H9 (cell line): ENCODE measurements at regions not wholly inside any gene's neighbourhood (a gene's known extent, or its start where the extent isn't known, plus 50 kb on each side); places are given as distances from the start of the nearest gene placed in this dataset.

Experiments
- DNase-seq: peaks from one replicate; pipeline ENCODE4 v3.0.0-alpha.2; 2017
- H2AFZ ChIP-seq: one replicate; pipeline ENCODE4 v1.6.1; 2013; ENCODE audit warnings: mild to moderate bottlenecking, low read length, control low read depth, moderate library complexity
- H2AK5ac ChIP-seq: 2 replicates; pipeline ENCODE4 v1.6.1; 2013; ENCODE audit warnings: low read length, control low read depth, mixed read lengths; ENCODE audit not compliant: insufficient read length
- H2BK120ac ChIP-seq: one replicate; pipeline ENCODE4 v1.6.1; 2013; ENCODE audit warnings: low read depth, mild to moderate bottlenecking, low read length, control low read depth, inconsistent platforms; ENCODE audit not compliant: poor library complexity, severe bottlenecking
- H2BK12ac ChIP-seq: 2 replicates; pipeline ENCODE4 v1.6.1; 2013; ENCODE audit warnings: low read length, control low read depth, mixed read lengths, low read depth; ENCODE audit not compliant: insufficient read length
- H2BK15ac ChIP-seq: 2 replicates; pipeline ENCODE4 v1.6.1; 2013; ENCODE audit warnings: low read depth, low read length, control low read depth
- H2BK20ac ChIP-seq: one replicate; pipeline ENCODE4 v1.6.1; 2013; ENCODE audit warnings: low read depth, mild to moderate bottlenecking, low read length, control low read depth, inconsistent platforms; ENCODE audit not compliant: poor library complexity, severe bottlenecking
- H2BK5ac ChIP-seq: 2 replicates; pipeline ENCODE4 v1.6.1; 2013; ENCODE audit warnings: low read length, control low read depth, mixed read lengths; ENCODE audit not compliant: insufficient read length
- H3K14ac ChIP-seq: 2 replicates; pipeline ENCODE4 v1.6.1; 2013; ENCODE audit warnings: low read length, control low read depth; ENCODE audit not compliant: insufficient read depth
- H3K18ac ChIP-seq: 2 replicates; pipeline ENCODE4 v1.6.1; 2013; ENCODE audit warnings: low read depth, mild to moderate bottlenecking, mixed read lengths, low read length, control low read depth; ENCODE audit not compliant: insufficient read length
- H3K23ac ChIP-seq: 2 replicates; pipeline ENCODE4 v1.6.1; 2013; ENCODE audit warnings: low read length, control low read depth, mixed read lengths, low read depth; ENCODE audit not compliant: insufficient read length
- H3K23me2 ChIP-seq: 2 replicates; pipeline ENCODE4 v1.6.1; 2013; ENCODE audit warnings: low read depth, mild to moderate bottlenecking, mixed read lengths, low read length, control low read depth; ENCODE audit not compliant: insufficient read length, poor library complexity, severe bottlenecking
- H3K27ac ChIP-seq: 2 replicates; pipeline ENCODE4 v1.5.1; 2013; ENCODE audit warnings: low read length, control low read depth, mixed read lengths, low read depth; ENCODE audit not compliant: insufficient read length
- H3K27me3 ChIP-seq: 2 replicates; pipeline ENCODE4 v1.6.1; 2013; ENCODE audit warnings: low read length, control low read depth, inconsistent platforms; ENCODE audit not compliant: insufficient read depth
- H3K4ac ChIP-seq: 2 replicates; pipeline ENCODE4 v1.6.1; 2013; ENCODE audit warnings: low read depth, mild to moderate bottlenecking, control low read depth, inconsistent platforms, low read length, moderate library complexity
- H3K4me1 ChIP-seq: 2 replicates; pipeline ENCODE4 v1.6.1; 2013; ENCODE audit warnings: low read length, control low read depth, inconsistent platforms; ENCODE audit not compliant: insufficient read depth
- H3K4me2 ChIP-seq: 2 replicates; pipeline ENCODE4 v1.6.1; 2013; ENCODE audit warnings: low read length, control low read depth, mixed read lengths; ENCODE audit not compliant: insufficient read length, insufficient read depth
- H3K56ac ChIP-seq: 2 replicates; pipeline ENCODE4 v1.6.1; 2013; ENCODE audit warnings: low read depth, mild to moderate bottlenecking, mixed read lengths, low read length, control low read depth; ENCODE audit not compliant: insufficient read length
- H3K79me1 ChIP-seq: 2 replicates; pipeline ENCODE4 v1.6.1; 2013; ENCODE audit warnings: low read depth, mild to moderate bottlenecking, moderate library complexity, low read length, control low read depth, inconsistent platforms; ENCODE audit not compliant: insufficient read depth, poor library complexity, severe bottlenecking
- H3K79me2 ChIP-seq: 2 replicates; pipeline ENCODE4 v1.6.1; 2013; ENCODE audit warnings: low read length, control low read depth, inconsistent platforms; ENCODE audit not compliant: insufficient read depth
- H3K9ac ChIP-seq: 2 replicates; pipeline ENCODE4 v1.6.1; 2013; ENCODE audit warnings: low read length, control low read depth, mixed read lengths; ENCODE audit not compliant: insufficient read length; ENCODE audit errors: extremely low read depth
- H3K9me3 ChIP-seq: one replicate; pipeline ENCODE4 v1.6.1; 2013; ENCODE audit warnings: low read depth, low read length, inconsistent platforms; ENCODE audit not compliant: control insufficient read depth
- H3T11ph ChIP-seq: one replicate; pipeline ENCODE4 v1.6.1; 2013; ENCODE audit warnings: mild to moderate bottlenecking, low read length, control low read depth, inconsistent platforms
- H4K20me1 ChIP-seq: one replicate; pipeline ENCODE4 v1.6.1; 2013; ENCODE audit not compliant: control insufficient read depth, insufficient read length, insufficient read depth
- H4K5ac ChIP-seq: 2 replicates; pipeline ENCODE4 v1.6.1; 2013; ENCODE audit warnings: low read depth, mild to moderate bottlenecking, mixed read lengths, low read length, control low read depth; ENCODE audit not compliant: insufficient read length
- H4K8ac ChIP-seq: replicated peaks from 2 replicates; pipeline ENCODE4 v1.6.1; 2013; ENCODE audit warnings: low read length, control low read depth, mixed read lengths, low read depth; ENCODE audit not compliant: insufficient read length
- H4K91ac ChIP-seq: 2 replicates; pipeline ENCODE4 v1.6.1; 2013; ENCODE audit warnings: low read depth, mild to moderate bottlenecking, moderate library complexity, mixed read lengths, low read length, control low read depth; ENCODE audit not compliant: insufficient read length
- H3K27ac Mint-ChIP-seq, 3 experiments: 2 replicates in 2 of 3; 3 replicates in 1 of 3; pipeline ENCODE4 v1.8.0; 2020 to 2021; ENCODE audit warnings: mixed read lengths in 3 of 3, mild to moderate bottlenecking in 1 of 3, moderate library complexity in 1 of 3
- H3K27me3 Mint-ChIP-seq: 2 replicates; pipeline ENCODE4 v1.8.0; 2021; ENCODE audit warnings: low read depth, mild to moderate bottlenecking, moderate library complexity, mixed read lengths
- H3K36me3 Mint-ChIP-seq, 3 experiments: 2 replicates in 2 of 3; 3 replicates in 1 of 3; pipeline ENCODE4 v1.8.0; 2020 to 2021; ENCODE audit warnings: low read depth in 3 of 3, mixed read lengths in 3 of 3; ENCODE audit not compliant: insufficient read depth in 1 of 3
- H3K4me1 Mint-ChIP-seq, 2 experiments: 2 replicates each; pipeline ENCODE4 v1.8.0; 2020; ENCODE audit warnings: mixed read lengths in 2 of 2
- H3K4me3 Mint-ChIP-seq, 2 experiments: 2 replicates in 1 of 2; 3 replicates in 1 of 2; pipeline ENCODE4 v1.8.0; 2020 to 2021; ENCODE audit warnings: mild to moderate bottlenecking in 2 of 2, mixed read lengths in 2 of 2, moderate library complexity in 1 of 2
- H3K9me3 Mint-ChIP-seq, 2 experiments: 2 replicates in 1 of 2; 3 replicates in 1 of 2; pipeline ENCODE4 v1.8.0; 2020; ENCODE audit warnings: mild to moderate bottlenecking in 2 of 2, mixed read lengths in 2 of 2, moderate library complexity in 1 of 2
- WGBS: extraction: QIAGEN DNeasy Blood & Tissue Kit; methylation state at CpG from one replicate; pipeline ENCODE4 v1.1.7; 2013; ENCODE audit warnings: missing lambda C conversion rate, low lambda C conversion rate, mixed read lengths; ENCODE audit not compliant: insufficient read length; ENCODE audit errors: extremely low coverage; 5-methylcytosine and 5-hydroxymethylcytosine counted together
- TF ChIP-seq, protein P1 (sequence below): fragments of 200-600 bp; sonication (generic); conservative IDR thresholded peaks from 3 replicates; pipeline ENCODE4 v1.8.0; 2021; ENCODE audit warnings: antibody characterized with exemption, mild to moderate bottlenecking

DNA sequence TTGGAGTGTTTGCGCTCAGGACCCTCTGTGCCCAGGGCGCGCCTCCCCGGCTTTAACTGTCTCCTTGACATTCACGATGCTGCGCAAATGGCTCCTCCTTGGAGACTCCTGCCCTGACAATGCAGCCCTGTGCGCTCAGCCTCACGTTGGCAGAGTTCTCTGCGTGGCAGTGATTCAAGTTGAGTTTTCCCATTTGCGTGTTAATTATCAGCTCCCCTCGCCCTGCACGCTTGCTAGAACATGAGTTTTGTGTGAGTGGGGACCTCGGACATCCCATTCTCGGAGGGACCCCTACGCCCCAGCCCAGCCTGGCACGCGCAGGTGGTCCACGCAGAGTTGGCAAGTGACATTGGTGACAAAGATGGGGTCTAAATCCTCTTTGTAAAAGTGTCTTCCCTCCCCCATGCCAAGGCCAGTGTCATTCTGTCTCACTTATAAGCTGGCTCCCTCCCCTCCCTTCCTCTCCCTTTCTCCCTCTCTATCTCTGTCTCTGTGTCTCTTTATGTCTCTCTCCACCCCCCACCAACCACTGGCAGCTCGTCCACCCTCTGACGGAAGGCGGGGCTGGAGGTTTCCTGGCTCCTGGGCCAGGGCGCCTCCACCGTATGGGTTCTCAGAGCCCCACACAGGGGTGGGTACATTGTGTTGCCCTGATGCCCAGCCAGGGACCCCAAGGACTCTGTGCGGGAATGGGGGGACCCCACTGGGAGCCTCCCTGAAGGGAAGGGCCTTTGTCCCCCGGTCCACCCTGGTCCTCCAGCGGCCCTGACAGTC, 169.3 kb downstream of the OLFM1 start:
- Histone ChIP-seq H2BK20ac (no peak overlapping the region), H2BK15ac (no peak overlapping the region), H2AK5ac (no peak overlapping the region), H3K4me2 (no peak overlapping the region), H3K79me1 (no peaks in the 10 kb centered on the region), H3K14ac (no peak overlapping the region; the same call in 1 of the 2 replicates), H3K18ac (no peak overlapping the region), H3K9me3 (no peaks in the 10 kb centered on the region), H3K56ac (no peak overlapping the region), H3K23ac (no peak overlapping the region), H3K4me1 (peaks cover 4% of the 10 kb centered on the region; the same call in 1 of the 2 replicates), H4K20me1 (no peaks in the 10 kb centered on the region), H2BK12ac (no peak overlapping the region), H2BK5ac (no peak overlapping the region), H3K27ac (no peak overlapping the region), H3T11ph (no peak overlapping the region), H2AFZ (no peak overlapping the region), H4K5ac (no peak overlapping the region), H4K8ac (no peak overlapping the region), H2BK120ac (no peak overlapping the region), H3K23me2 (no peaks in the 10 kb centered on the region), H3K27me3 (no peaks in the 10 kb centered on the region), H3K4ac (no peak overlapping the region), H3K9ac (no peak overlapping the region), H4K91ac (no peak overlapping the region), H3K79me2 (no peaks in the 10 kb centered on the region)
- TF ChIP-seq, protein P1, sequence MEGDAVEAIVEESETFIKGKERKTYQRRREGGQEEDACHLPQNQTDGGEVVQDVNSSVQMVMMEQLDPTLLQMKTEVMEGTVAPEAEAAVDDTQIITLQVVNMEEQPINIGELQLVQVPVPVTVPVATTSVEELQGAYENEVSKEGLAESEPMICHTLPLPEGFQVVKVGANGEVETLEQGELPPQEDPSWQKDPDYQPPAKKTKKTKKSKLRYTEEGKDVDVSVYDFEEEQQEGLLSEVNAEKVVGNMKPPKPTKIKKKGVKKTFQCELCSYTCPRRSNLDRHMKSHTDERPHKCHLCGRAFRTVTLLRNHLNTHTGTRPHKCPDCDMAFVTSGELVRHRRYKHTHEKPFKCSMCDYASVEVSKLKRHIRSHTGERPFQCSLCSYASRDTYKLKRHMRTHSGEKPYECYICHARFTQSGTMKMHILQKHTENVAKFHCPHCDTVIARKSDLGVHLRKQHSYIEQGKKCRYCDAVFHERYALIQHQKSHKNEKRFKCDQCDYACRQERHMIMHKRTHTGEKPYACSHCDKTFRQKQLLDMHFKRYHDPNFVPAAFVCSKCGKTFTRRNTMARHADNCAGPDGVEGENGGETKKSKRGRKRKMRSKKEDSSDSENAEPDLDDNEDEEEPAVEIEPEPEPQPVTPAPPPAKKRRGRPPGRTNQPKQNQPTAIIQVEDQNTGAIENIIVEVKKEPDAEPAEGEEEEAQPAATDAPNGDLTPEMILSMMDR, result no peak
- Mint-ChIP-seq H3K27me3 (peaks cover 8% of the 10 kb centered on the region), H3K9me3 (no peaks in the 10 kb centered on the region; a peak in 1 of 5 replicates), H3K4me1 (peaks cover 12 to 29% of the 10 kb centered on the region in 2 experiments), H3K27ac (no peak overlapping the region), H3K4me3 (no peak overlapping the region), H3K36me3 (no peaks in the 10 kb centered on the region)
- DNase-seq, result no peak
- WGBS, result no CpG with 5 or more reads among the region's 26 CpGs
